ENCODE measurements at regions not wholly inside any gene's neighbourhood (a gene's known extent, or its start where the extent isn't known, plus 50 kb on each side); places are given as distances from the start of the nearest gene placed in this dataset.

DNA sequence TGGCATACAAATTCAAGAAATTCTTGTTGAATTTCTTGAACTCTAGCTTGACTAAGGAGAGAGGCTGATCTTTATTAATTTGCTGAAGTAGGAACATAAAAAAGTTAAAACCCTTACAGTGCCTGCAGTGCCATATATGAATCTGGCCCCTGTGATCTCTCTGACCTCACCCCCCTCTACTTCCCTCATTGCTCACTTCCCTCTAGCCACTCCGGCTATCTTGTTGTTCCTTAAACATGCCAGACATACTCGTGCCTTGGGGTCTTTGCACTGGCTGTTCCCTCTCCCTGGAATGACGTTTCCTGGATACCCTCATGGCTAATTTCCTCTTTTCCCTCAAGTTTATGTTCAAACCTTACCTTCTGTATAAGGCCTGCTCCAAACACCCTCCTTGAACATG, 246.3 kb upstream of the SIX2 start:
- no peak for DNase-seq (ENCODE audit: low read depth, low spot score)

DNA sequence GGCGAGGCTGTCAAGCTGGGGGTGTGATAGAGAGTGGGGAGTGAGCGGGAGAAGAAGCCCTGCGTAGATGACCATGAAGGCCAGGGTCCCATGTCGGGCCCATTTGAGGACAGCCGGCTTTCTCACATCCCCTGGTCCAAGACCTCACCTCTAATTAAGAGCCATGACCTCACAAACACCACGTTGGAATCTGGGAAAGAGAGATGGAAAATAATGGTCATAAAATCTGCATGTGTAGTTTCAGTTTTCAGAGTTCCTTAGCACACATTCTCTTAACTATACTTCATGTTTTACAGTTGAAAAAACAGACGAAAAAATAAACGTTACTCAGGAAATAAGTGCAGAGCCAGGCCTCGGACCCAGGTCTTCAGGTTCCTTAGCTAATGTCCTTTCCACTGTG, 244.8 kb upstream of the SIX2 start:
- DNase-seq (ENCODE audit: low read depth, low spot score): no peak

DNA sequence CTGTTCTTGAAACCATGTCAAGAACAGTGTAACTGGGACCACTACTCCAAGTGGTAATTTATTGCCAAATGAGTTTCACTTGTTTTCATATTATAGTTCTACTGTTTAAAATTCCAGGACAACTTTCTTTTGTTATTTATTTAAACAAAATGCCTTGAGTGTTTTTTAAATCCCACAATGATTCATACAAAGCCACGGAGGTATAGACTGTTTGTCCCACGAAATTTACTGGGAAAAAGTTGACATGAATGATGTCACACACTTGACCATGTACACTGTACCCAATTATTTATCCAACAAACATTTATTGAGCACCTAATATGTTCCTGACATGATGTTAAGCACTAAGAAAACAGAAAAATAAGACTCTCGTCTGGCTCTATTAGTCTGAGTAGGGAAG, 243.9 kb upstream of the SIX2 start:
- DNase-seq (ENCODE audit: low read depth, low spot score): no peak

GRCh38 chr2:45250176-45250575, 240.9 kb upstream of the SIX2 start:
- no peak for DNase-seq (ENCODE audit: low read depth, low spot score)

GRCh38 chr2:45248214-45248613, 239.0 kb upstream of the SIX2 start:
- no peak for DNase-seq (ENCODE audit: low read depth, low spot score)

DNA sequence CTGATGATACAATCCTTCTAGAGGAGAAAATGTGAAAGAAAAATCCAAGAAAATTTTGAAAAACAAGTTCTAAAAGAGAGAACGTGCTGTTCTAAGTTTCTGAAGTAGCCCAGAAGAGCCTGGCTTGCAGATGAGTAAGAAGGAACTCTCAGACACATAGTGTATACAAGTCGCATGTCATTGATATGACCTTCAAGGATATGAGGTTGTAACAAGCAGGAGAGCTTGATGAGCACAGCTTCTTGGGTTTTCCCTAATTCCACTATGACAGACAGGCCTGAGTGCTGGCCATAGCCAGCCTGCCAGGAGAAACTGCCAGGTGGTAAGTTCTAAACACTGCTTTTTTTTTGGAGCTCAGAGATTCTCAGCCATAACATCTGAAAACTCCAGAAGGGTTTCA, 235.7 kb upstream of the SIX2 start:
- DNase-seq (ENCODE audit: low read depth, low spot score): no peak

DNA sequence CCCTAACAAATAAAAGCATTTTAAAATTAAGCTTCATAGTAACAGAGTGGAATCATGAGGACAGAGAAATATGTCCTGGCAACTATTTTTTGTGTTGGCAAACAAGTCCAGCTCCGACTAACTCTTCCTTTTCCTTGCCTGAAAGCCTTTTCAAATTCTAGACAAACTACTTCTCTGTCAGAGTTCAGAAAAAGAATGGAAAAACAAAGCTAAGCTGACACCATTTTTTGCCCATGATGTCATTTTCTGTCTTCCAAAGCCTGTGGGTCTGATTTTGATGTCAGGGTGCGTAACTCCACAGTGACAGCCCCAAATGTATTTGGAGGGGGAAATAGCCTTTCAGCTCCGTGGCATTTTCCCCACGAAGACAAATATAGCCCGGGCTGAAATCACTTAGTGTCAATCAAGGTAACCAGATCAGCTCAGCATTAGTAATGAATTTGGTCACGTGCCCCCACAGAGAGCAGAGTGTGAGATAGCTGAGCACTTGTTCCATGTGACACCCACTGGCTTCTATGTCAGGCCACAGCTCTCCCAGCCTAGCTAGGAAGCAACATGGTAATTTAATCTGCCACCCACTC, 233.0 kb upstream of the SIX2 start:
- no peak for DNase-seq (ENCODE audit: low read depth, low spot score)

DNA sequence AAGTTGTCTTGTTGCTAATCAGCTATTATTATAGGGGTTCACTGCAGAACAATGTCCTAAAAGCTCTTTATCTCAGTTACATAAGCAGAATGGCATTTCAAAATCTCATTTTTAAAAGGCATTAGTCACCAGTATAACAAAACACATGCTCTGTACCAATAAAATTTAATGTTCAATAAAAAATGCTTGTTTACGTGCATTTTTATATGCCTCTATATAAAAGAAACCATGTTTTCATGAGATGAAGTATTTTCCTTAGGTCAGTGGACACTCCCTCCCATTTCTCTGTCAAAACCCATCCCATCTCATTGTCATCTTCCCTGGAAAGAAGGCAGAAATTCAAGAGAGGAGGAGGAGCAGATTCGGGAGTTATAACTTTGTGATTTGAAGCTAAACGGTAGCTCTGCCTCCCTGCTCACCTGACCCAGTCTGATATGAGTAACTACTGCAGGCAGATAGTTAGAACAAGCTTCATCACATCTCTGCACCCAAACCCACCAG, 231.9 kb upstream of the SIX2 start:
- DNase-seq (ENCODE audit: low read depth, low spot score): no peak

- no peak for DNase-seq (ENCODE audit: low read depth, low spot score)
Observed at GRCh38 chr2:45237850-45238542, 228.7 kb upstream of the SIX2 start.

GRCh38 chr2:45237128-45237527, 227.9 kb upstream of the SIX2 start:
- DNase-seq (ENCODE audit: low read depth, low spot score): no peak

- no peak for DNase-seq (ENCODE audit: low read depth, low spot score)
Observed at GRCh38 chr2:45236268-45236667, 227.0 kb upstream of the SIX2 start.

DNA sequence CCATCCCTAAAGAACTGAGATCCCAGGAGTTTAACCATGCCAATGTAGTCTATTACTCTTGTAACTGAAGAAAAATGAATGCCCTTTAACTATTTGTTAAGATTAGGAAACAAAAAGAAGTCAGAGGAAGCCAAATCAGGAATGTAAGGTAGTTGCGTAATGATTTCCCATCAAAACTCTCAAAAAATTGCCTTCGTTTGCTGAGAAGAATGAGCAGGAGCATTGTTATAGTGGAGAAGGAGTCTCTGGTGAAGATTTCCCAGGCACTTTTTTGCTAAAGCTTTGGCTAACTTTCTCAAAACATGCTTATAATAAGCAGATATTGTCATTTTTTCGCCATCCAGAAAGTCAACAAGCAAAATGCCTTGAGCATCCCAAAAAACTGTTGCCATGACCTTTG, 224.0 kb upstream of the SIX2 start:
- no peak for DNase-seq (ENCODE audit: low read depth, low spot score)

- no peak for DNase-seq (ENCODE audit: low read depth, low spot score)
Observed at GRCh38 chr2:45232818-45233217, 223.6 kb upstream of the SIX2 start.

GRCh38 chr2:45229411-45229810, 220.2 kb upstream of the SIX2 start:
- DNase-seq (ENCODE audit: low read depth, low spot score): no peak

GRCh38 chr2:45227347-45227746, 218.1 kb upstream of the SIX2 start:
- DNase-seq (ENCODE audit: low read depth, low spot score): no peak

GRCh38 chr2:45224993-45225380, 215.7 kb upstream of the SIX2 start:
- DNase-seq (ENCODE audit: low read depth, low spot score): no peak

GRCh38 chr2:45224321-45224992, 215.2 kb upstream of the SIX2 start:
- no peak for DNase-seq (ENCODE audit: low read depth, low spot score)

DNA sequence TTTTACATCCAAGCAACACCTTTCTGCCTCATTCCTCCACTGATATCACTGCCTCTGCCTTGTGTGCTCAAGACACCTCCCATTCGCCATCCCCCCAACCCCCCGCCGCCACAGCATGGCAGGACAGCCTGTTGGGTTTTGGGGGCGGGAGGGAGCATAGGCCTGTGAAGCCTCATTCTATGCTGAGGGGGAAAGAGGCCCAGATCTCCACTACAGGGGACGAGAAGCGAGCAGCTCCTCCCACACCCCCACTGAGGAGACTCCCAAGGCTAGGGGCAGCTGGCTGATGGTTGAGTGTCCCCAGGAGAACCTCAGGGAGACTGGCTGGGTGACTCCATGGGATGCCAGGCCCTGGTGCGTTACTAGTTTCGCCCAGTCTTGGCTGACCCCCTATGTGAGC, 214.3 kb upstream of the SIX2 start:
- no peak for DNase-seq (ENCODE audit: low read depth, low spot score)

DNA sequence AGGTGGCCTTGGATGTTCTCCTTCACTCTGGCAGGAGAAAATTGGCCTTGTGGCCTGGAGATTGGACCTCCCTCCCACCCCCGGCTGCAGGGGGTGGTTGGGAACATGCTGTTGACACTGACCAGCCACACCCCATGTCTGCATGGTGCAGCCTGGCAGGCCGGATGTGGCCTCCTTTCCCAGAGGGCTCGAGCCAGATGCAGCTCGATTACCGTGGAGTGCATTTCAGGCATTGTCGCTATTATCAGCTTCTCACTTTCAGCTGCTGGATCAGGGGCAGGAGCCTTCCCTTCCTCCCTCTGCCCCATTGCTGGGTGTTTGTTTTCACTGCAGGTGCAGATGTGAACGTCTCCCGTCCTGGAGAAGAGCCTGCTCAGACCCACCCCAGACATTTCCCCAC, 211.0 kb upstream of the SIX2 start:
- no peak for DNase-seq (ENCODE audit: low read depth, low spot score)

GRCh38 chr2:45218931-45219339, 209.7 kb upstream of the SIX2 start:
- no peak for DNase-seq (ENCODE audit: low read depth, low spot score)

DNA sequence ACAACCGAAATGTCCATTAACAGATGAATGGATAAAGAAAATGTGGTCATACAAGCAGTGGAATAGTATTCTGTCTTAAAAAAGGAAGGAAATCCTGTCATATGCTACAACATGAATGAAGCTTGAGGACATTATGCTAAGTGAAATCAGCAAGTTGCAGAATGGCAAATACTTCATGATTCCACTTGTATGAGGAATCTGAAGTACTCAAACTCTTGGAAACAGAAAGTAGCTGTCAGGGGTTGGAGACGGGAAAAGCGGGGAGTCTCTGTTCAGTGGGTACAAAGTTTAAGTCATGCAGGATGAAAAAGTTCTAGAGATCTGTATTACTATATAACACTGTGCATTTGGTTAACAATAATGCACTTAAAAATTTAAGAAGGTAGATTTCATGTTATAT, 209.0 kb upstream of the SIX2 start:
- DNase-seq (ENCODE audit: low read depth, low spot score): no peak

DNA sequence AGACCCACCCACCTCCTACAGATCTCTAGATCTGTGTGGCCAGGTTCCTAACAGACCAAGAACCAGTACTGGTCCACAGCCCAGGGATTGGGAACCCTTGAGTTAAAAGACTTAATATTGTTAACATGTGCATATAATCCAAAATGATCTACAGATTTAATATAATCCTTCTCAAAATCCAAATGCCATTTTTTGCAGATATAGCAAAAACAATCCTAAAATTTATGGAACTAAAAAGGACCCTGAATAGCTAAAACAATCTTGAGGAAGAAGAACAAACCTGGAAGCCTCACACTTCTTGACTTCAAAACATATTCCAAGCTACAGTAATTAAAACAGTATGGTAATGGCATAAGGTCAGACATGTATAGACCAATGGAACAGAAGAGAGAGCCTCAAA, 206.9 kb upstream of the SIX2 start:
- DNase-seq (ENCODE audit: low read depth, low spot score): no peak

- no peak for DNase-seq (ENCODE audit: low read depth, low spot score)
Observed at GRCh38 chr2:45214550-45214949, 205.3 kb upstream of the SIX2 start.
